Natural killer cell (primary cell): ENCODE measurements at regions not wholly inside any gene's neighbourhood (a gene's known extent, or its start where the extent isn't known, plus 50 kb on each side); places are given as distances from the start of the nearest gene placed in this dataset.

ENCODE experiments used
- ATAC-seq, 3 donors: fragments of 150-1000 bp in 2 of 3; fragments of 200-7000 bp in 1 of 3; cut with Tn5 transposase; 1 replicate in 1 of 3; 2 replicates in 2 of 3; pipeline ENCODE4 v1.10.0; 2021; ENCODE audit warnings: mild to moderate bottlenecking in 2 of 3, moderate library complexity in 2 of 3
- DNase-seq, 2 donors: peaks; one replicate each; pipeline versions ENCODE4 v3.0.0 to v3.0.0-alpha.2; 2013 to 2021; ENCODE audit warnings: mixed read lengths in 1 of 2
- H3K27ac ChIP-seq: one replicate; pipeline ENCODE4 v1.5.1; 2013; ENCODE audit warnings: mild to moderate bottlenecking, low read length
- H3K27me3 ChIP-seq: one replicate; pipeline ENCODE4 v1.6.1; 2013; ENCODE audit warnings: low read length; ENCODE audit not compliant: control insufficient read depth, insufficient read depth
- H3K36me3 ChIP-seq: one replicate; pipeline ENCODE4 v1.6.1; 2013; ENCODE audit warnings: low read length; ENCODE audit not compliant: control insufficient read depth, insufficient read depth
- H3K4me1 ChIP-seq: one replicate; pipeline ENCODE4 v1.6.1; 2013; ENCODE audit warnings: low read length; ENCODE audit not compliant: control insufficient read depth, insufficient read depth
- H3K4me3 ChIP-seq: one replicate; pipeline ENCODE4 v1.5.1; 2013; ENCODE audit warnings: low read length
- H3K9me3 ChIP-seq: one replicate; pipeline ENCODE4 v1.6.1; 2013; ENCODE audit warnings: low read length; ENCODE audit not compliant: control insufficient read depth, insufficient read depth
- H3K27ac Mint-ChIP-seq, 2 donors: one replicate each; pipeline ENCODE4 v1.8.0; 2022; ENCODE audit warnings: mild to moderate bottlenecking in 2 of 2, mixed read lengths in 2 of 2, moderate library complexity in 1 of 2
- H3K27me3 Mint-ChIP-seq, 2 donors: one replicate each; pipeline ENCODE4 v1.8.0; 2022; ENCODE audit warnings: low read depth in 2 of 2, mixed read lengths in 2 of 2
- H3K36me3 Mint-ChIP-seq: one replicate; pipeline ENCODE4 v1.8.0; 2022; ENCODE audit warnings: mixed read lengths
- H3K4me1 Mint-ChIP-seq, 2 donors: one replicate each; pipeline ENCODE4 v1.8.0; 2022; ENCODE audit warnings: mixed read lengths in 2 of 2
- H3K4me3 Mint-ChIP-seq: one replicate; pipeline ENCODE4 v1.8.0; 2022; ENCODE audit warnings: mild to moderate bottlenecking, moderate library complexity, mixed read lengths
- H3K9me3 Mint-ChIP-seq, 2 donors: one replicate each; pipeline ENCODE4 v1.8.0; 2022; ENCODE audit warnings: mixed read lengths in 2 of 2
- CTCF ChIP-seq: fragments of 200-600 bp; IDR thresholded peaks from one replicate; pipeline ENCODE4 v1.8.0; 2022; ENCODE audit warnings: antibody characterized with exemption
- WGBS: methylation state at CpG from one replicate; pipeline ENCODE4 v1.1.7; 2013; ENCODE audit warnings: missing lambda C conversion rate; ENCODE audit not compliant: insufficient coverage; 5-methylcytosine and 5-hydroxymethylcytosine counted together
- intact Hi-C: fragments of 100-400 bp; cut with micrococcal nuclease; formaldehyde crosslinking; loops from one replicate; pipeline ENCODE4 v1.14.2; 2022

GRCh38 chr17:17419166-17419565 lies 57.6 kb upstream of the MED9 start:
- H3K27ac Mint-ChIP-seq: no peak overlapping the region
- WGBS: 83% methylated on average over 1 of the region's 2 CpGs

DNA sequence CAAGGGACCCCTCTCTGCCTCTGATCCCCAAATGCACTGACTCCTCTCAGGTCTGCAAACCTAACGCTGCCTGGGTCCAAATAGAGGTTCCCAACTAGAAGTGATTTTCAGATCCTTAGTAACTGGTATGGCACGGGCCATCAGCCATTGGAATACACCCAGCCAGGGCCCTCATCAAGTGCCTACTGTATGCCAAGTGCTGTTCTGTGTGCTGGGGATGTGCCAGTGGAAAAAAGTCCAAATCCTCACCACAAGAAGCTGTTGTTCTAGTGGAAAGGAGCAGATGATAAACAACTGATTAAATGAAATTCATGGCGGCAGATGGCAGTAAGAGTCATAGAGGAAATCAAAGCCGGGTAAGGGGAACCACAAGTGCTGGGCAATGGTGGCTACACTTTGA lies 57.2 kb upstream of the MED9 start:
- intact Hi-C loops: no loop called here
- TF ChIP-seq CTCF: no peak
- Mint-ChIP-seq H3K9me3 (no peaks in the 10 kb centered on the region), H3K36me3 (no peaks in the 10 kb centered on the region), H3K27me3 (peaks cover 0 to 3% of the 10 kb centered on the region in 2 donors), H3K4me3 (no peak overlapping the region), H3K4me1 (peaks cover 13 to 14% of the 10 kb centered on the region in 2 donors), H3K27ac (no peak overlapping the region)
- no peak overlapping the region for H3K27ac ChIP-seq
- peaks cover 9% of the 10 kb centered on the region for H3K9me3 ChIP-seq
- H3K4me3 ChIP-seq: no peak overlapping the region
- peaks cover 9% of the 10 kb centered on the region for H3K4me1 ChIP-seq
- no peaks in the 10 kb centered on the region for H3K36me3 ChIP-seq
- no peak for ATAC-seq
- H3K27me3 ChIP-seq: no peaks in the 10 kb centered on the region
- WGBS: 89% methylated on average over 4 of the region's 4 CpGs
- no peak for DNase-seq

More at GRCh38 chr17:17419166-17419565, 57.6 kb upstream of the MED9 start:
- Histone ChIP-seq H3K4me3 (no peak overlapping the region), H3K27me3 (no peaks in the 10 kb centered on the region), H3K4me1 (peaks cover 9% of the 10 kb centered on the region), H3K27ac (no peak overlapping the region), H3K9me3 (peaks cover 5% of the 10 kb centered on the region), H3K36me3 (no peaks in the 10 kb centered on the region)
- Mint-ChIP-seq H3K4me3 (no peak overlapping the region), H3K9me3 (no peaks in the 10 kb centered on the region), H3K4me1 (peaks cover 13 to 14% of the 10 kb centered on the region in 2 donors), H3K36me3 (no peaks in the 10 kb centered on the region), H3K27me3 (peaks cover under 1 to 3% of the 10 kb centered on the region in 2 donors)
- ATAC-seq (no peak), DNase-seq (no peak)
- no peak for TF ChIP-seq CTCF
- intact Hi-C loops: no loop called here

- DNase-seq (no peak), ATAC-seq (no peak)
- no peak overlapping the region for H3K4me3 Mint-ChIP-seq
- no peaks in the 10 kb centered on the region for H3K9me3 Mint-ChIP-seq
- TF ChIP-seq CTCF: no peak
- Histone ChIP-seq H3K27me3 (no peaks in the 10 kb centered on the region), H3K27ac (no peak overlapping the region), H3K9me3 (peaks cover 11% of the 10 kb centered on the region), H3K4me3 (no peak overlapping the region), H3K4me1 (peaks cover 9% of the 10 kb centered on the region), H3K36me3 (no peaks in the 10 kb centered on the region)
- intact Hi-C loops: no loop called here
- H3K27ac Mint-ChIP-seq: no peak overlapping the region
- peaks cover 0 to 3% of the 10 kb centered on the region in 2 donors for H3K27me3 Mint-ChIP-seq
- 93% methylated on average over 4 of the region's 4 CpGs for WGBS
- peaks cover 13 to 14% of the 10 kb centered on the region in 2 donors for H3K4me1 Mint-ChIP-seq
- H3K36me3 Mint-ChIP-seq: no peaks in the 10 kb centered on the region
Observed at GRCh38 chr17:17420082-17420481, 56.7 kb upstream of the MED9 start.

GRCh38 chr17:17420561-17421269 lies 56.1 kb upstream of the MED9 start:
- Histone ChIP-seq H3K27ac (no peak overlapping the region), H3K27me3 (no peaks in the 10 kb centered on the region), H3K4me3 (no peak overlapping the region), H3K9me3 (peaks cover 11% of the 10 kb centered on the region), H3K36me3 (no peaks in the 10 kb centered on the region), H3K4me1 (peaks cover 9% of the 10 kb centered on the region)
- DNase-seq (no peak), ATAC-seq (no peak)
- Mint-ChIP-seq H3K27ac (no peak overlapping the region), H3K36me3 (no peaks in the 10 kb centered on the region), H3K9me3 (no peaks in the 10 kb centered on the region), H3K4me1 (peaks cover 13% of the 10 kb centered on the region in 2 donors), H3K4me3 (no peak overlapping the region), H3K27me3 (peaks cover 0 to 3% of the 10 kb centered on the region in 2 donors)
- no peak for TF ChIP-seq CTCF
- intact Hi-C loops: no loop called here
- 80% methylated on average over 16 of the region's 16 CpGs for WGBS
